ENCODE measurements at regions not wholly inside any gene's neighbourhood (a gene's known extent, or its start where the extent isn't known, plus 50 kb on each side); places are given as distances from the start of the nearest gene placed in this dataset.

DNA sequence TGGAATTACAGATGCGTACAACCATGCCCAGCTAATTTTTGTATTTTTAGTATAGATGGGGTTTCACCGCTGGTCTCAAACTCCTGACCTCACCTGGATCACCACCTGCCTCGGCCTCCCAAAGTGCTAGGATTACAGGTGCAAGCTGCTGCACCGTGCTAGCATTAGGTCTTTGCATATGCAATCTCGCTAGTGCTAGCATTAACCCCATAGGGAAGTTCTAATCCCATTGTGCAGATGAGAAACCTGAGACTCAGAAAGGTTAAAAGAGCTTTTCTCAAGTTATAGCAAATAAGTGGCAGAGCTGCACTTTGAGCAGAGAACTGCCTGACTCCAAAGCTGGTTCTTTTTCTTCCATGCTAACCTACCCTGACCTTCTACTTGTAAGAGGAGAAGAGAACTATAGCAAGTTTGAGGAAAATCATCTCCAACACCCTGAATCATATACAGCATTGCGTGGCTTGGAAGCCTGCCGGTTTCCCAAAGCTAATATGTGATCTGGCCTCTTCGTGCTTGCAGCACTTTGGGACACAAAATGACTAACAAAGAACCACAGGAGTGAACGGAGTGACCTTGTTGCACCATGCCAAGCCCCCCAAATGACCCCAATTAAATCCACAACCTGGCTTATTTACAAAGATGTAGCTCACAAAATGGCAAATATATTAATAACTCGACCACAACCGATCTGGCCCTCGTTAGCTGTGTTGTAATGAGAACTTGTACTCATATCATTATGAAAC, 185.1 kb downstream of the TM2D1 start:
- Histone ChIP-seq H3K27me3 (ENCODE audit: insufficient read depth, insufficient read length) (no peaks in the 10 kb centered on the region), H3K9ac (ENCODE audit: insufficient read length, low read depth) (no peak overlapping the region), H3K9me3 (ENCODE audit: insufficient read depth, low read length) (no peaks in the 10 kb centered on the region), H3K36me3 (ENCODE audit: insufficient read depth, insufficient read length, low read length) (no peaks in the 10 kb centered on the region), H3K4me3 (ENCODE audit: insufficient read length, low read depth) (no peak overlapping the region), H3K4me1 (ENCODE audit: insufficient read depth, insufficient read length) (no peaks in the 10 kb centered on the region)
- TF ChIP-seq ZNF274 (IDR thresholded peaks at IDR 0.05; ENCODE audit: low read depth, low read length) (no peak), YY1 (IDR thresholded peaks at IDR 0.05; ENCODE audit: insufficient read depth, insufficient read length) (no peak), SUZ12 (IDR thresholded peaks at IDR 0.05; ENCODE audit: extremely low read depth, insufficient read depth, insufficient read length) (no peak)
- DNase-seq (ENCODE audit: low read depth, low spot score): no peak

DNA sequence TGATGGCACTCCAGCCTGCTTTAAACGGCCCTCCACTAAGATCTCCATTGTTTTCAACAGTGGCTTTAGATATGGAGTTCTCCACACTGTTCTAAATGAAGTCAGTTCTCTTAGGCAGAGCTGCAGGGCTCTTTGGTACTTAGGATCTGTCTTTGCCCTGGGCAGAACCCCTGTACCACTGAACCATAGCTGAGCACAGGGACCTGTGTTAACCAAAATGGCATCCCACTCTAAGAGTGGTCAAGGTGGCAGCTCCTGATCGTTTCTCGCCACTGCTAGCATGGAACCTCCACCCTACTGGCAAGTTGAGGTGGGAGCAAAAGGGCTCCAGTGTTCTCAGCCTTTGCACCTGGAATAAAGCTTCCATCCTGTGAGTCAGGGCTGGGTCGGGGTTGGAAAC, 186.7 kb downstream of the TM2D1 start:
- no peaks in the 10 kb centered on the region for H3K9me3 ChIP-seq (ENCODE audit: insufficient read depth, low read length)
- DNase-seq (ENCODE audit: low read depth, low spot score): no peak
- no peak overlapping the region for H3K4me3 ChIP-seq (ENCODE audit: insufficient read length, low read depth)
- H3K9ac ChIP-seq (ENCODE audit: insufficient read length, low read depth): no peak overlapping the region
- TF ChIP-seq SUZ12 (IDR thresholded peaks at IDR 0.05; ENCODE audit: extremely low read depth, insufficient read depth, insufficient read length) (no peak), ZNF274 (IDR thresholded peaks at IDR 0.05; ENCODE audit: low read depth, low read length) (no peak), YY1 (IDR thresholded peaks at IDR 0.05; ENCODE audit: insufficient read depth, insufficient read length) (no peak)
- H3K27me3 ChIP-seq (ENCODE audit: insufficient read depth, insufficient read length): no peaks in the 10 kb centered on the region
- no peaks in the 10 kb centered on the region for H3K36me3 ChIP-seq (ENCODE audit: insufficient read depth, insufficient read length, low read length)
- no peaks in the 10 kb centered on the region for H3K4me1 ChIP-seq (ENCODE audit: insufficient read depth, insufficient read length)

DNA sequence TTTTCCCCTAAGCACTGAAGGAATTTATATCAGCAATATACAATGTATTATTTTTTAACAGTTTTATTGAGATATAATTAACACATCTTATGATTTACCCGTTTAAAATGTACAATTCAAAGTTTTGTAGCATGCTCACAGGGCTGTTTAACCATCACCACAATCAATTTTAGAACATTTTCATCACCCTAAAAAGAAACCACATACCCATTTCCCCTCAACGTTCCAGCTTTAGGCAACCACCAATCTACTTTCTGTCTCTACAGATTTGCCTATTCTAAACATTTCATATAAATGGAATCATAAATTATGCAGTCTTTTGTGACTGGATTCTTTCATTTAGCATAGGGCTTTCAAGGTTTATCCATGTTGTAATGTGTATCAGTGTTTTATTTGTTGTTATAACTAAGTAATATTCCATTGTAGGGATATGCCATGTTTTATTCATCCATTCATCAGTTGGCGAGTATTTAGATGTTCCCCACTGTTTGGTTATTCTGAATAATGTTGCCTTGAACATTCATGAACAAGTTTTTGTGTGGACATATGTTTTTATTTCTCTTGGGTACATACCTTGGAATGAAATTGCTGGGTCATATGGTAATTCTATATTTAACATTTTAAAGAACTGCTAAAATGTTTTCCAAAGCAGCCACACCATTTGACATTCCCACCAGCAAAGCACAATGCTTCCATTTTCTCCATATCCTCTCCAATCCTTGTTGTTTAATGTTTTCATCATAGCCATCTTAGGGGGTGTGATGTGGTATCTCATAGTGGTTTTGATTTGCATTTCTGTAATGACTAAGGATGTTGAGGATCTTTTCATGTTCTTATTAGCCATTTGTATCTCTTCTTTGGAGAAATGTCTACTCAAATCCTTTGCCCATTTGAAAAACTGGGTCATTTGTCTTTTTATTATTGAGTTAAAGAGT, 188.5 kb downstream of the TM2D1 start:
- Histone ChIP-seq H3K9ac (ENCODE audit: insufficient read length, low read depth) (no peak overlapping the region), H3K4me3 (ENCODE audit: insufficient read length, low read depth) (no peak overlapping the region), H3K4me1 (ENCODE audit: insufficient read depth, insufficient read length) (no peaks in the 10 kb centered on the region), H3K36me3 (ENCODE audit: insufficient read depth, insufficient read length, low read length) (no peaks in the 10 kb centered on the region), H3K27me3 (ENCODE audit: insufficient read depth, insufficient read length) (no peaks in the 10 kb centered on the region), H3K9me3 (ENCODE audit: insufficient read depth, low read length) (no peaks in the 10 kb centered on the region)
- TF ChIP-seq SUZ12 (IDR thresholded peaks at IDR 0.05; ENCODE audit: extremely low read depth, insufficient read depth, insufficient read length): no peak
- no peak for DNase-seq (ENCODE audit: low read depth, low spot score)

DNA sequence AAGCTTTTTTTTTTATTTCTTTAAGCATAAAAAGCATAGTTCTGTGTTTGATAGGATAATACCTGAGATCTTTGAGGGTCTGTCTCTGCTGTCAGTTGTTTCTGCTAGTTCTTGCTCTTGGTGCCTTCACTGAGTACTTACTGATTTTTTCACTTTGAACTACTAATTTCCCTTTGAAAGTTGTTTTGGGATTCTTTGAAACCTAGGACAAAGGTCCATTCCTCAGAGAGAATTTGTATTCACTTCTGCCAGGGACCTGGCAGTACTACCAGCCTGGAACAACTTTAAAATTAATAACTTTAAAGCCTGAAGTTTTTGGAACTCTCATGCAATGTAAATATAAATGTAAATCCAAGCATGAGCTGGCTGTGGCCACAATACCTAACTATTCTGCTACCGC, 190.1 kb downstream of the TM2D1 start:
- H3K9ac ChIP-seq (ENCODE audit: insufficient read length, low read depth): no peak overlapping the region
- H3K9me3 ChIP-seq (ENCODE audit: insufficient read depth, low read length): no peaks in the 10 kb centered on the region
- H3K36me3 ChIP-seq (ENCODE audit: insufficient read depth, insufficient read length, low read length): no peaks in the 10 kb centered on the region
- no peaks in the 10 kb centered on the region for H3K4me1 ChIP-seq (ENCODE audit: insufficient read depth, insufficient read length)
- no peak for DNase-seq (ENCODE audit: low read depth, low spot score)
- no peaks in the 10 kb centered on the region for H3K27me3 ChIP-seq (ENCODE audit: insufficient read depth, insufficient read length)
- TF ChIP-seq ZNF274 (IDR thresholded peaks at IDR 0.05; ENCODE audit: low read depth, low read length): no peak
- no peak for TF ChIP-seq SUZ12 (IDR thresholded peaks at IDR 0.05; ENCODE audit: extremely low read depth, insufficient read depth, insufficient read length)
- no peak for TF ChIP-seq YY1 (IDR thresholded peaks at IDR 0.05; ENCODE audit: insufficient read depth, insufficient read length)
- no peak overlapping the region for H3K4me3 ChIP-seq (ENCODE audit: insufficient read length, low read depth)

DNA sequence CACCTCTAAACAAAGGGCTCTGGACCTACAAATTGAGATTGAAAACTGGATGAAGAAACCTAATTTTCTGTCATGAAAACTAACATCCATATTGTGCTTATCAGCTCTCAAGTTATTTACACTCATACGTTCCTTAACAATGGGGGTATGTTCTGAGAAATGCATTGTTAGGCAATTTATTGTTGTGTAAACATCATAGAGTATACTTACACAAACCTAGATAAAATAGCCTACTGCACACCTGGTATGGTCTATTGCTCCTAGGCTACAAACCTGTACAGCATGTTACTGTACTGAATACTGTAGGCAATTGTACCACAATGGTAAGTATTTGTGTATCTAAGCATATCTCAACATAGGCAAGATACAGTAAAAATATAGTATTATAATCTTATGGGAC, 191.4 kb downstream of the TM2D1 start:
- no peaks in the 10 kb centered on the region for H3K4me1 ChIP-seq (ENCODE audit: insufficient read depth, insufficient read length)
- DNase-seq (ENCODE audit: low read depth, low spot score): no peak
- no peaks in the 10 kb centered on the region for H3K9me3 ChIP-seq (ENCODE audit: insufficient read depth, low read length)
- no peak overlapping the region for H3K9ac ChIP-seq (ENCODE audit: insufficient read length, low read depth)
- H3K36me3 ChIP-seq (ENCODE audit: insufficient read depth, insufficient read length, low read length): no peaks in the 10 kb centered on the region
- no peaks in the 10 kb centered on the region for H3K27me3 ChIP-seq (ENCODE audit: insufficient read depth, insufficient read length)
- H3K4me3 ChIP-seq (ENCODE audit: insufficient read length, low read depth): no peak overlapping the region
- no peak for TF ChIP-seq SUZ12 (IDR thresholded peaks at IDR 0.05; ENCODE audit: extremely low read depth, insufficient read depth, insufficient read length)
- no peak for TF ChIP-seq YY1 (IDR thresholded peaks at IDR 0.05; ENCODE audit: insufficient read depth, insufficient read length)
- no peak for TF ChIP-seq ZNF274 (IDR thresholded peaks at IDR 0.05; ENCODE audit: low read depth, low read length)

DNA sequence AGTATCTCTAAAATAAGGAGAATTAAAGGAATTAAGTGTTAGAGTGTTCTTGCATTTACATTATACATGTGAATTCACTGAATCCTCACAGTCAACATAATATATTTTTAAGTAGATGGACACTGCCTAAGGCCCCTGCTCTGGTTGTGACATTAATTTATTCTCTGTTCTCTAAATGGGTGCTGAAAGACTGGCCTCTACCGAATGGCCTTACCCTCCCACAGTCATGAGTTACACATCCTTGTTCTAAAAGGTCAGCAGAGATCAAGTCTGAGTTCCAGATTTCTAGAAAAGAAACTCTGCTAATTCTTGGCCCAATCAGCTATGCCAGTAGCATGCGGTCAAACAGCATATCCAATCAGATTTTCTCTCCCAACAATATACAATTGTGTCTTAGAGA, 193.2 kb downstream of the TM2D1 start:
- no peak for DNase-seq (ENCODE audit: low read depth, low spot score)
- H3K9ac ChIP-seq (ENCODE audit: insufficient read length, low read depth): no peak overlapping the region
- no peak overlapping the region for H3K4me3 ChIP-seq (ENCODE audit: insufficient read length, low read depth)
- H3K4me1 ChIP-seq (ENCODE audit: insufficient read depth, insufficient read length): no peaks in the 10 kb centered on the region
- no peaks in the 10 kb centered on the region for H3K9me3 ChIP-seq (ENCODE audit: insufficient read depth, low read length)
- H3K36me3 ChIP-seq (ENCODE audit: insufficient read depth, insufficient read length, low read length): no peaks in the 10 kb centered on the region
- H3K27me3 ChIP-seq (ENCODE audit: insufficient read depth, insufficient read length): no peaks in the 10 kb centered on the region
- TF ChIP-seq YY1 (IDR thresholded peaks at IDR 0.05; ENCODE audit: insufficient read depth, insufficient read length): no peak
- no peak for TF ChIP-seq ZNF274 (IDR thresholded peaks at IDR 0.05; ENCODE audit: low read depth, low read length)
- TF ChIP-seq SUZ12 (IDR thresholded peaks at IDR 0.05; ENCODE audit: extremely low read depth, insufficient read depth, insufficient read length): no peak

DNA sequence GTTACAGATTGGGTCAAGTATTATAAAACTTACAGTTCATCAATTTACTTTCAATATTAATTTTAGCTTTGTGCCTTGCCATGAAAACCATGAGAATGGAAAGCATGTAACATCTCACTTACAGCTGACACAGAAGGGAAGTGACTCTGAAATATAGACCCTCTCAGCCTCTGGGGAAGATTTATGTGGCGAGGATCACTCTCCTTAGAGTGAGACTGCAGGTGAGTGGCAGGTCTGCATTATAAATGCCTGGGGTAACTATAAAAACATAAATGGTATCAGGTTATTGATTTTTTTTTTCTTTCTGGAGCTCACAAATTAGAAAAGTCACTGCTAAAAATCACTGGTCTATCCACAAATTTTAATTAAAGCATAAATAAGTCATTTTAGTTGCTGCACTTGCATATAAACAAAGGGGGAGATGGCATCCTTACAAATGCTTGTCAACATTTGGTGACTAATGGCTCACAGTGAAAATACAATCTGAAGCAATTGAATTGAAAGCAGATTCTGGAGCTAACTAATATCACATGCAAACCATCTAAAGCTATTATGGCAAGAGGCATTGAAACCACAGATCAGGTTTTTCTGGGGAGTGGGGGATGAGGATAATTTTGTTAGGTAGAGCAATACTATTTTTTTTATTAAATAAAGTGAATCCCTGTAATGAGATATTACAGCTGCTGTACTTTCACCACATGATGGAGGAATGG, 200.9 kb downstream of the TM2D1 start:
- no peaks in the 10 kb centered on the region for H3K27me3 ChIP-seq (ENCODE audit: insufficient read depth, insufficient read length)
- no peak overlapping the region for H3K9ac ChIP-seq (ENCODE audit: insufficient read length, low read depth)
- no peaks in the 10 kb centered on the region for H3K9me3 ChIP-seq (ENCODE audit: insufficient read depth, low read length)

More for the DNA sequence above, 200.9 kb downstream of the TM2D1 start:
- Histone ChIP-seq H3K36me3 (ENCODE audit: insufficient read depth, insufficient read length, low read length) (no peaks in the 10 kb centered on the region), H3K4me3 (ENCODE audit: insufficient read length, low read depth) (no peak overlapping the region), H3K4me1 (ENCODE audit: insufficient read depth, insufficient read length) (no peaks in the 10 kb centered on the region)
- DNase-seq (ENCODE audit: low read depth, low spot score): no peak
- no peak for TF ChIP-seq SUZ12 (IDR thresholded peaks at IDR 0.05; ENCODE audit: extremely low read depth, insufficient read depth, insufficient read length)
- TF ChIP-seq ZNF274 (IDR thresholded peaks at IDR 0.05; ENCODE audit: low read depth, low read length): no peak
- no peak for TF ChIP-seq YY1 (IDR thresholded peaks at IDR 0.05; ENCODE audit: insufficient read depth, insufficient read length)
